ENCODE measurements at regions not wholly inside any gene's neighbourhood (a gene's known extent, or its start where the extent isn't known, plus 50 kb on each side); places are given as distances from the start of the nearest gene placed in this dataset.
"Not testable (repeated sequence)": the region's sequence is repeated elsewhere in the genome, so short reads cannot be mapped to it uniquely, and the experiment has no call there.

- not testable (repeated sequence) for DNase-seq (ENCODE audit: low read depth)
Observed at GRCh38 chr2:111401270-111402140, 280.8 kb downstream of the BCL2L11 start.

- not testable (repeated sequence) for DNase-seq (ENCODE audit: low read depth)
Observed at GRCh38 chr2:111402450-111402849, 281.7 kb downstream of the BCL2L11 start.

GRCh38 chr2:111403287-111403686, 282.6 kb downstream of the BCL2L11 start:
- not testable (repeated sequence) for DNase-seq (ENCODE audit: low read depth)

GRCh38 chr2:111406616-111407015, 285.9 kb downstream of the BCL2L11 start:
- not testable (repeated sequence) for DNase-seq (ENCODE audit: low read depth)

GRCh38 chr2:111407632-111408194, 287.0 kb downstream of the BCL2L11 start:
- not testable (repeated sequence) for DNase-seq (ENCODE audit: low read depth)

GRCh38 chr2:111410868-111411406, 290.2 kb downstream of the BCL2L11 start:
- not testable (repeated sequence) for DNase-seq (ENCODE audit: low read depth)

- DNase-seq (ENCODE audit: low read depth): not testable (repeated sequence)
Observed at GRCh38 chr2:111411867-111412681, 291.4 kb downstream of the BCL2L11 start.

GRCh38 chr2:111412841-111413650, 292.3 kb downstream of the BCL2L11 start:
- DNase-seq (ENCODE audit: low read depth): not testable (repeated sequence)

GRCh38 chr2:111413950-111414349, 293.2 kb downstream of the BCL2L11 start:
- not testable (repeated sequence) for DNase-seq (ENCODE audit: low read depth)

- not testable (repeated sequence) for DNase-seq (ENCODE audit: low read depth)
Observed at GRCh38 chr2:111415765-111416743, 295.3 kb downstream of the BCL2L11 start.

- not testable (repeated sequence) for DNase-seq (ENCODE audit: low read depth)
Observed at GRCh38 chr2:111417026-111417425, 296.3 kb downstream of the BCL2L11 start.

GRCh38 chr2:111418091-111418875, 297.6 kb downstream of the BCL2L11 start:
- not testable (repeated sequence) for DNase-seq (ENCODE audit: low read depth)

- not testable (repeated sequence) for DNase-seq (ENCODE audit: low read depth)
Observed at GRCh38 chr2:111420074-111420473, 299.4 kb downstream of the BCL2L11 start.

- not testable (repeated sequence) for DNase-seq (ENCODE audit: low read depth)
Observed at GRCh38 chr2:111420835-111421234, 300.1 kb downstream of the BCL2L11 start.

- DNase-seq (ENCODE audit: low read depth): not testable (repeated sequence)
Observed at GRCh38 chr2:111421949-111422348, 301.2 kb downstream of the BCL2L11 start.

GRCh38 chr2:111422562-111422961, 301.8 kb downstream of the BCL2L11 start:
- DNase-seq (ENCODE audit: low read depth): not testable (repeated sequence)

- not testable (repeated sequence) for DNase-seq (ENCODE audit: low read depth)
Observed at GRCh38 chr2:111423184-111423583, 302.5 kb downstream of the BCL2L11 start.

GRCh38 chr2:111424176-111424575, 303.5 kb downstream of the BCL2L11 start:
- not testable (repeated sequence) for DNase-seq (ENCODE audit: low read depth)

- DNase-seq (ENCODE audit: low read depth): not testable (repeated sequence)
Observed at GRCh38 chr2:111424851-111425309, 304.2 kb downstream of the BCL2L11 start.
